ENCODE measurements at regions not wholly inside any gene's neighbourhood (a gene's known extent, or its start where the extent isn't known, plus 50 kb on each side); places are given as distances from the start of the nearest gene placed in this dataset.

DNA sequence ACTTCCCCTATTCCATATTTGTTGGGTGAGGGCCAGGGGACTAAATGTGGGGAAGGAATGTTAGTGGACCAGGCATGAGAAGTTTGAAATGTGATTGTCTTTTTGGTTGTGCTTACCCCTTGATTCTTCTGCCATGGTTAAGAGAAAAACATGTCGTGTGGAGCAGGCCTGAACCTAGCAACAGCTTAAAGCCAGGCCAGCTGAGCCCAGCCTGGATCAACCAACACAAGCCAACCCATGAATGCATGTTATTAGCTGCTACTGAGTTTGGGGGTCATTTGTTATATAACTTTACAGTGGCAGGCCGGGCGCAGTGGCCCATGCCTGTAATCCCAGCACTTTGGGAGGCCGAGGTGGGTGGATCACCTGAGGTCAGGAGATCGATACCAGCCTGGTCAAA, 52.4 kb upstream of the TRIO start:
- no peak for DNase-seq (ENCODE audit: low spot score)

GRCh38 chr5:14090290-14090689, 52.9 kb upstream of the TRIO start:
- DNase-seq (ENCODE audit: low spot score), result no peak

- no peak for DNase-seq (ENCODE audit: low spot score)
These were observed 53.9 kb upstream of the TRIO start for GRCh38 chr5:14089198-14089597.

DNA sequence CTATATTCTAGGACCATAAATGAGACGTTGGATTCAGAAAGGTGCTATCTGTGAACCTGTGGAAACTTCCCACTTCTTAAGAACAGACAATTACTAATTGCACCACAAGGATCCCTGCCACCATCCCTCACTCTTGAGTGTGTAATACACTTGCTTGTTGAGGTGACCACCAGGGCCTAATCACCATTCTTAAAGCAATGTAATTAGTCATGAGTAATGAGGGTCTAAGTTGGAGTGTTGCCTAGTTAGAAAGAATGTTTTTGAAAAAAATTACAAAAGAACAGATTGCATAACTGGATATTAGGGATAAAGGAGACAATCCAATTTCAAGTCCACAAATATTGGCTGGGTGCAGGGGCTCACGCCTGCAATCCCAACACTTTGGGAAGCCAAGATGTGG, 56.9 kb upstream of the TRIO start:
- DNase-seq (ENCODE audit: low spot score), result no peak

DNA sequence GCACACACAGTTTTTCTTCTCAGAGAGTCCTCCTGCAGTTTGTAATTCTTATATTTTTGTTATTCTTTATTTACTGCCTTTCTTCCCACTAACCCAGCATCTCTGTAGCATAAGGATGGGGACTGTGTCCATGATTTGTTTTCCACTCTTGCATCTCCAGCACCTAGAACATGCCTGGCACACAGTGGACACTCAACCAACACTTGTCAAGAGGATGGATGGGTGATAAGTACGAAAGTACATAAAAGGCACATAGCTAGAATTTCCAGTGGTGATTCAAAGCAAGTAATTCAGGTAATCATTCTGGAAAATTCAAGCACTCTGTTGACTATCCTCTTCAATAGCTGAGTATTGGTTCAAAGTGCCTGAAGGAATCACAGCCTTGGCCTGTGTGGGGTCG, 60.2 kb upstream of the TRIO start:
- DNase-seq (ENCODE audit: low spot score), result no peak

DNA sequence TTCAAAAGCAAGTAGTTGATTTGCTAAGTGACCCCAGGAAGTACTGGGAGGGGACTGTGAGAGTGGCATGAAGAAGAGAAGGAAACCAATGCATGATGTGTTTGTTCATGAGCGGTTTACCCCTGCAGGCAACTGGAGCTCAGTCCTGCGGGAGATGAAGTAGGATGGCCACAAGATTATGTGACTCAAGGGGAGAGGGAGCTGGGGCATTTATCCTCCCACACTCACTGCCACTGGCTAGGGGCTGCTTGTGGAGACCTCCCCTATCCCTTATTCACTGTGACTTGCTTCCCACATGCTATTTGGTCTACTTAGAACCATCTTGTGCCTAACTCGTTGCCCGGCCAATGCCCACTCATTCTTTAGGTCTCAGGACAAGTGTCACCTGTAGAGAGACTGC, 60.6 kb upstream of the TRIO start:
- DNase-seq (ENCODE audit: low spot score), result no peak

DNA sequence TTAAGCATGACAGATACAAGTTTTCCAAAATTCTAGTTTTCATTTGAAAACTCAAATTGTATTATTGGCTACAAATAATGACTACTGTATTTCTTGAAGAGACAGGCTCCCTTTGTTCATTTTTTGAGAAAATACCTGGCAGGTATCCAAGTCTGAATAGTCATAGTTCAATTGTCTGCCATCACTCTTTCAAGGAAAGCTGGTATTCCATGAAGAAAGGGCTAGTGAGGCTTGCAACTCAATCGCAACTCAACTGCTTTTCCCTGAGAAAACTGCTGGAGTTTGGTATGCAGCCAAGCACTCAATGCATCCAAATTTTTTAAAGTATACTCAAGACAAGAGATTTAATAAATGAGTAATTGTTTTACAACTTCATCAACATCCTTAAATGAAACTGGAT, 61.4 kb upstream of the TRIO start:
- no peak for DNase-seq (ENCODE audit: low spot score)

- no peak for DNase-seq (ENCODE audit: low spot score)
These were observed 64.4 kb upstream of the TRIO start for GRCh38 chr5:14078716-14079115.

DNA sequence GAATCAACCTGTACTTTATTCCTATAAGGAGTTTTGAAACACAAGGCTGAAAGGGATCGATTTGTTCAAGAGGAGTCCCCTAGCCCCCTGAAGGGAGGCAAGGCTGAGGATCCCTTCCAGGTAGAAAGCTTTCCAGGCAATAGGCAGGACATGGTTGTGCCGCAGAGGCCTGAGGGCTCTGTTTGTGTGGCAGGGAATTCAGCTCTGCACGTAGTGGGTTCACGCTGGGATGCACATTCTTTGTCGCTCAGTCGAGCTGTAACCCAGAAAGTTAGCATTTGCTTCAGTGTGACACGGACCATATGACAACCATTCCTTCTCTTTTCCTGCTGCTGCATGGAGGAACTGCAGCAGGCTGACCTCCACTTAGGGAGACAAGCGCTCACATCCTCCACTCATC, 65.6 kb upstream of the TRIO start:
- no peak for DNase-seq (ENCODE audit: low spot score)

GRCh38 chr5:14076561-14076960, 66.6 kb upstream of the TRIO start:
- DNase-seq (ENCODE audit: low spot score), result no peak

GRCh38 chr5:14075937-14076336, 67.2 kb upstream of the TRIO start:
- no peak for DNase-seq (ENCODE audit: low spot score)

DNA sequence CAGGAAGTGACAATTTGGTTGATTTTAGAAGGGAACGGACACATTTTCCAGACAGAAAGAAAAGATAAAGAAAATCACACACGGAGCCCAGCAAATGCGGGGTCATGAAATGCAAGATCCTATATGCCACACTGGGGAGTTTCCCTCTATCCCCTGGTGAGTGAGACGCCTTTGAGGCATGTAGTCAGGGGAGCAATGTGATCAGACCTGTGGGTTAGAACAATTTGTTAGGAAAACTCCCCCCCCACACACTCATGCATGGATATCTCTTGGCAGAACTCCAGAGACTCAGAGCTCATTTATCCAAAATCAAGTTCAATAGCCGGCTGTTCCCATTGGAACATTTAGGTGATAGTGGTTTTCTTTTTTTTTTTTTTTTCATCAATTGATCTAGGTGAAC, 71.7 kb upstream of the TRIO start:
- no peak for DNase-seq (ENCODE audit: low spot score)

GRCh38 chr5:14069021-14069420, 74.1 kb upstream of the TRIO start:
- no peak for DNase-seq (ENCODE audit: low spot score)

DNA sequence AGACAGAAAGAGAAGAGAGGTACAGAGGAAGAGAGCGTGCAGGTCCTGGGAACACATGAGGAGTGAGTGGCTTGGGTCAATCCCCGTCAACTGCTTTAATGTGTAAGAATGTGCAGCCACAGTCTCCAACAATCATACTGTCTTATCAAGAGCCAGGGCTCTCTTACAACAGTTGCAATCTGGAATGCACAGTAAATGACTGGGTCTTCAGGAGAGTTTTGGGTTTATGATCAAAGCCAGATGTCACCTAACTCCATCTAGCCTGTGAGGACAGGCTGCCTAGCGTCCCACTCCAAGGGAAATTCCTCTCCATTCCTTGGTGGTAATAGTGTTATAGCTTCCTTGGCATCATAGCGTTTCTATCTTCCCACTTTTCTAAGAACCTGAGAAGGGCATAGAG, 75.0 kb upstream of the TRIO start:
- DNase-seq (ENCODE audit: low spot score), result no peak

DNA sequence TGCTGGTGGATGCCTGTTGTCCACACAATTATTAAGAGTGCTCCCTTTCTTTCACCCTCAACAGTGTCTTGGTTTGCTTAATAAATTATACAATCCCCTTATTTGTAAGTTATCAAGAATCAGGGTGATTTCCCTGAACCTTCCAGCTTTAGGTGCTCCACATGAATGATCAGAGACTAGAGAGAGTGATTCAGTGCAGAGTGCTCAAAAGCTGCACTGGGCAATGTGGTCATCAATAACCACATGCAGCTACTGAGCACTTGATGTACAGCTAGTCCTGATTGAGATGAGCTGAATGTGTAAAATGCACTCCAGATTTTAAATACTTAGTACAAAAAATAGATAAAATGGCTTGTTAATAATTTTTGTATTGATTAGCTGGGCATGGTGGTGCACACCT, 76.8 kb upstream of the TRIO start:
- no peak for DNase-seq (ENCODE audit: low spot score)

GRCh38 chr5:14064841-14065240, 78.3 kb upstream of the TRIO start:
- no peak for DNase-seq (ENCODE audit: low spot score)

- DNase-seq (ENCODE audit: low spot score), result no peak
These were observed 79.5 kb upstream of the TRIO start for GRCh38 chr5:14063691-14064090.

DNA sequence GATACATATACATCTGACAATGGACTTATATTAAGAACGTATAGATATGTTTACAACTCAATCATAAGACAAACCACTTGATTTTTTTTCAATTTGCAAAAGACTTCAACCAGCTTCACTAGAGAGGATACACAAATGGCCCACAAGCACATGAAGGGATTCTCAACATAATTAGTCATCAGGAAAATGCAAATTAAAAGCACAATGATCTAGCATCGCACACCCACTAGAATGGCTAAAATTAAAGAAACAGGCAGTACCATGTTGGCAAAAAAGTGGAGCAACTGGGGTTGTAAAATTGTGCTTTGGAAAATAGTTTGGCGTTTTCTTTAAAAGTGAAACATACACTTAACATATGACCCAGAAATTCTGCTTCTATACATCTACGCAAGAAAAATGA, 80.0 kb upstream of the TRIO start:
- no peak for DNase-seq (ENCODE audit: low spot score)

DNA sequence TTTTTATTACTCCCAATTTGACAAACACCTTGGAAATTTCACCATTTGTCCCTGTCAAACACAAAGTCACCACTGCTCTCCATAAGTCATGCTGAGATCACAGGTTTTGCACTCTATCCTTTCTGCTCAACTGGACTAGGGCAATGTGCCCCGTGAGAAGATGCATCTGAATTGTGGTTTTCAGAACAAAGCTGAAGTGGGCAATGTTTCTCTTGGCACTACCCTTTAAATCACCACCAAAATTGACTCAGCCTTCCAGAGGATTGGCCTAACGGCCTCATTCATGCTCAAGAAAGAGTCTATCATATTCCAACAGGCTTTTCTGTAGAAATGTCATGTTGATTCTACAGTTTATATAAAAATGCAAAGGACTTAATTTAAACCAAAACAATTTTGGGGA, 81.0 kb upstream of the TRIO start:
- no peak for DNase-seq (ENCODE audit: low spot score)

DNA sequence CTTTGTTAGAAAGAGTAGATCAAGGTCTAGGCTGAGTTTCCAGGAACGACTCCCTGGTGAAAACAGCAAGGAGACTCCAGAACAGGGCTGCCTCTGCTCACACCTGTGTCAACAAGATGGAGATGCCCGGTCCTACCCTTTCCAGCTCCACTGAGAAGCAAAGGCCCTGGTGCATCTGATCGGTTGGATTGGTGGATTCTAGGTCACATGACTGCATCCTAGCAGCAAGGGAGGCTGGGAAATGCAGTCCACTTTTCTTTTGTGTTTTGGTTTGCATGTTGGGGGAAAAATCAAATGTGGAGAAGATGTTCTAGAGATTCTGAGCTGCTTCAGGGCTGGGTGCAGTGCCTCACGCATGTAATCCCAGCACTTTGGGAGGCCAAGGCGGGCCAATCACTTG, 82.0 kb upstream of the TRIO start:
- DNase-seq (ENCODE audit: low spot score), result no peak

DNA sequence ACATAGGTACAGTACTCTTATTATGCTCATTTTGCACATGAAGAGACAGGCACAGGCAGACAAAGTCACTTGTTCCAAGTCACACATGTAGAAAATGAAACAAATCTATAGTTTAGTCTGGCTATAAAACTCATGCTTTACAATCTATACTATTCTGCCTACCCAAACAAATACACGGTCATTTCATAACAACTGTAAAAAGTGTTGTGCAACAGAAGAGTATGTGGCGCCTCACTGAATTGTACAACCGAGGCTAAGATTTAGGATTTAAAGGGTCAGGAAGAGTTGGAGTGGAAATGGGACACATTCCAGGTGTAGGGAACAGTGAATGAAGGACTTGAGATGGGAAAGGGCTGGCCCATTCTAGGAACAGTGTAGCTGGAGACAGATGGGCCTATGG, 82.9 kb upstream of the TRIO start:
- DNase-seq (ENCODE audit: low spot score), result no peak

DNA sequence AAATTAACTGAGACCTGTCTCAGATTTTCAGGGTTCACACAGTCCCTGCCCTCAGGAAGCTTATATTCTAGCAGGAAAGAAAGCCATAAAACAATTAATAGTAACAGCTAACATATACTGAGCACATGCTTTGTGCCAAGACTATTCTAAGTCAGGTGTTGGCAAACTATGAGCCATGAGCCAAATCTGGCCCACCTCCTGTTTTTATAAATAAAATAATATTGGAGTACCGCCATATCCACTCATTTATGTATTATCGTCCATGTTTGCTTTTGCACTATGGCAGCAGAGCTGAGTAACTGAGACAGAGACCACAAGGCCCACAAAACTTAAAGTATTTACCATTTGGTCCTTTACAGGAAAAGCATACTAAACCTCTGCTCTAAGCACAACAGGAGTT, 83.3 kb upstream of the TRIO start:
- DNase-seq (ENCODE audit: low spot score), result no peak

DNA sequence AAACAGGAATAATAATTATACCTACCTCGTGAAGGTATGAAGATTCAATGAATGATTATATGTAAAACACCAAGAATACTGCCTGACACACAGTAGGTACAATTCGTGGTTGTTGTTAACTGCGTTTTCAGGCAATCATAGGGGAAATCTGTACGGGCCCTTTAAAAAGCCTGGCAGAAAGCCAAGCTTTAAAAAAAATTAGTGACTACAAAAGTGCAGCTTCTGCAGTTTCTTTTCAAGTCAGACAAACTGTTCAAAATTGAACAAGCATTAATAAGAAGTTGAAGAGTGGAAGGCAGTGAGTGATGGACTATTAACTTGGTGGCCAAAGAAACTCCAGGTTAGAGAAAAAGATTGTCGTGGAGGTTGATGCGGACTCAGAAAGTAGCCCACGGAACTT, 85.9 kb upstream of the TRIO start:
- DNase-seq (ENCODE audit: low spot score), result no peak

DNA sequence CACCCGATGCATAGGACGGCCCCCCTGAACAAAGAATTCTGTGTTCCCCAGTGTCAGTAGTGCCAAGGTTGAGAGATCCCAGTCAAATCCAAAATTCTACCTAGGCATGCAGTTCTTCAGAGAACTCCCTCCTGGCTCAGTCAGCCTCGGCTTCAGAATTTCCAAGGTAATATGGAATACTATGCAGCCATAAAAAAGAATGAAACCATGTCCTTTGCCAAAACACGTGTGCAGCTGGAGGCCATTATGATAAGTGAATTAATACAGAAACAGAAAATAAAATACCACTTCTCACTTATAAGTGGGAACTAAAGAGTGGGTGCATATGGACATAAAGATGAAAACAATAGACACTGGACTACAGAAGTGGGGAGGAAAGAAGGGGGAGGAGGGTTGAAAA, 87.1 kb upstream of the TRIO start:
- DNase-seq (ENCODE audit: low spot score), result no peak

Measured in AG08396 (cell line).